OCI-LY7 (cell line): ENCODE measurements at regions not wholly inside any gene's neighbourhood (a gene's known extent, or its start where the extent isn't known, plus 50 kb on each side); places are given as distances from the start of the nearest gene placed in this dataset.

Source experiments
- BruUV-seq: library from RNA; stranded (reverse); fragments of 400-500 nt; replicated peaks from 2 replicates; lab custom pipeline; 2021; lab: Mats Ljungman, UMichigan
- CTCF ChIA-PET: fragments of 300-600 bp; sonication (Branson Sonifier 250); formaldehyde crosslinking; loops from one replicate; lab custom pipeline; 2022; ENCODE audit warnings: antibody characterized with exemption; ENCODE audit not compliant: unreplicated experiment; lab: Charles Lee
- POLR2A ChIA-PET: fragments of 300-600 bp; sonication (Branson Sonifier 250); formaldehyde crosslinking; loops from one replicate; lab custom pipeline; 2022; ENCODE audit warnings: antibody characterized with exemption; lab: Charles Lee
- DNase-seq: peaks from one replicate; pipeline ENCODE4 v3.0.0-alpha.2; 2015; ENCODE audit warnings: low spot score
- H2AFZ ChIP-seq: fragments of 200-600 bp; sonication (generic), shearing (Covaris generic); 2 replicates; pipeline ENCODE4 v1.6.1; 2014; ENCODE audit warnings: mild to moderate bottlenecking, antibody characterized with exemption, low read length, moderate library complexity
- H3K27ac ChIP-seq: fragments of 200-600 bp; sonication (generic); 2 replicates; pipeline ENCODE4 v1.5.1; 2014; ENCODE audit warnings: mixed run types, low read depth, mild to moderate bottlenecking, moderate library complexity, low read length, inconsistent platforms; ENCODE audit not compliant: poor library complexity, severe bottlenecking
- H3K36me3 ChIP-seq: fragments of 200-600 bp; sonication (generic); 2 replicates; pipeline ENCODE4 v1.6.1; 2014; ENCODE audit warnings: mild to moderate bottlenecking, antibody characterized with exemption, low read length, moderate library complexity, mixed read lengths; ENCODE audit not compliant: insufficient read depth
- H3K4me1 ChIP-seq: fragments of 200-600 bp; sonication (generic); 2 replicates; pipeline ENCODE4 v1.5.1; 2014; ENCODE audit warnings: mild to moderate bottlenecking, low read length; ENCODE audit not compliant: insufficient read depth, poor library complexity, severe bottlenecking
- H3K4me2 ChIP-seq: fragments of 200-600 bp; sonication (generic); 2 replicates; pipeline ENCODE4 v1.6.1; 2014; ENCODE audit warnings: mild to moderate bottlenecking, low read length
- H3K4me3 ChIP-seq: fragments of 200-600 bp; sonication (generic); 2 replicates; pipeline ENCODE4 v1.5.1; 2014; ENCODE audit warnings: mild to moderate bottlenecking, low read depth, low read length; ENCODE audit not compliant: poor library complexity, severe bottlenecking
- H3K79me2 ChIP-seq: fragments of 200-600 bp; sonication (generic); 2 replicates; pipeline ENCODE4 v1.6.1; 2016; ENCODE audit warnings: low read depth, mild to moderate bottlenecking, low read length, moderate library complexity, mixed read lengths; ENCODE audit not compliant: insufficient read depth
- H3K9me2 ChIP-seq: fragments of 200-600 bp; sonication (generic); 2 replicates; pipeline ENCODE4 v1.6.1; 2016; ENCODE audit warnings: mild to moderate bottlenecking, low read length, mixed read lengths; ENCODE audit not compliant: insufficient read depth
- H3K9me3 ChIP-seq: fragments of 200-600 bp; sonication (generic); 2 replicates; pipeline ENCODE4 v1.6.1; 2014; ENCODE audit warnings: mild to moderate bottlenecking, mixed run types, low read length, mixed read lengths
- H4K20me1 ChIP-seq: fragments of 200-600 bp; sonication (generic); 2 replicates; pipeline ENCODE4 v1.6.1; 2014; ENCODE audit warnings: mild to moderate bottlenecking, antibody characterized with exemption, low read length, moderate library complexity, mixed read lengths; ENCODE audit not compliant: insufficient read depth
- CTCF ChIP-seq: fragments of 200-600 bp; sonication (generic); conservative IDR thresholded peaks from 2 replicates; pipeline ENCODE4 v1.5.1; 2014; ENCODE audit warnings: mild to moderate bottlenecking, antibody characterized with exemption, low read length, moderate library complexity, mixed read lengths
- EZH2phosphoT487 ChIP-seq: fragments of 200-600 bp; sonication (generic); IDR thresholded peaks from 2 replicates; pipeline ENCODE4 v1.6.1; 2018; ENCODE audit warnings: low read depth, borderline replicate concordance, mild to moderate bottlenecking, mixed run types, antibody characterized with exemption, low read length, moderate library complexity, mixed read lengths
- intact Hi-C: fragments of 100-400 bp; cut with micrococcal nuclease; formaldehyde crosslinking; loops from one replicate; pipeline ENCODE4 v1.10.0; 2022; ENCODE audit not compliant: unreplicated experiment

DNA sequence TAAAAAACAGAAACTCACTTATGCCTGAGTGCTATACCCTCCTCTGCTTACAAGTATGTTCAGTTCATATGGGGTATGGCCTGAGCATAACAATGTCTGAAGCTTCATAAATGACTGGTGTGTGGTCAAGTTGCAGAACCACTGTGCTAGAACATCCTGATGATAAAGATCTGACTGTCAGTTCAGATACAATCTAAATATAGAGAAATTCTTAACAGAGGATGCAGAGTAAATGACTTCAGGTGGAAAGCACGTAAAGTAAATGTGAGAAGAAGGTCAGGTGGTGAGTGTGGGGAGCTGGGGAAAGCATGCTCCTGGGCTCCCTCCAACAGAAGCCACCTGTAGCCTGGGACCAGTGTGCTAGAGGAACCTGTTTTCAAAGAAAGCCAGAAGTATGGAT, 926.2 kb downstream of the TSN start:
- no TSS peak for BruUV-seq
- intact Hi-C loops, result no loop called here
- POLR2A ChIA-PET, result interaction anchor here (1.7 kb wide), 1 partner anchor 16 kb away, joined by 3 read pairs; no protein-coding TSS in a partner anchor

GRCh38 chr2:122682356-122682755, 926.9 kb downstream of the TSN start:
- no peak overlapping the region for H3K4me3 ChIP-seq
- H3K27ac ChIP-seq, result no peak overlapping the region
- no peaks in the 10 kb centered on the region for H3K9me3 ChIP-seq
- CTCF ChIA-PET, result no interaction called here
- no peaks in the 10 kb centered on the region for H3K79me2 ChIP-seq
- H3K9me2 ChIP-seq, result no peaks in the 10 kb centered on the region
- no TSS peak for BruUV-seq
- H2AFZ ChIP-seq, result no peak overlapping the region
- H3K4me2 ChIP-seq, result no peak overlapping the region
- no peaks in the 10 kb centered on the region for H3K36me3 ChIP-seq
- H3K4me1 ChIP-seq, result no peaks in the 10 kb centered on the region
- DNase-seq, result no peak
- POLR2A ChIA-PET, result interaction anchor here (1.7 kb wide), 1 partner anchor 17 kb away, joined by 3 read pairs; no protein-coding TSS in a partner anchor
- H4K20me1 ChIP-seq, result no peaks in the 10 kb centered on the region
- intact Hi-C loops, result no loop called here
- TF ChIP-seq CTCF (no peak), EZH2phosphoT487 (no peak)

More for the DNA sequence above, 926.2 kb downstream of the TSN start:
- Histone ChIP-seq H3K4me1 (no peaks in the 10 kb centered on the region), H3K9me3 (no peaks in the 10 kb centered on the region), H3K27ac (no peak overlapping the region), H3K36me3 (no peaks in the 10 kb centered on the region), H3K4me2 (no peak overlapping the region), H3K79me2 (no peaks in the 10 kb centered on the region), H4K20me1 (no peaks in the 10 kb centered on the region), H3K4me3 (no peak overlapping the region), H3K9me2 (no peaks in the 10 kb centered on the region), H2AFZ (no peak overlapping the region)
- no peak for TF ChIP-seq EZH2phosphoT487
- no peak for TF ChIP-seq CTCF
- CTCF ChIA-PET, result no interaction called here
- no peak for DNase-seq

GRCh38 chr2:122683018-122683417, 927.6 kb downstream of the TSN start:
- Histone ChIP-seq H3K9me2 (no peaks in the 10 kb centered on the region), H2AFZ (no peak overlapping the region), H3K36me3 (no peaks in the 10 kb centered on the region), H3K4me1 (no peaks in the 10 kb centered on the region), H3K9me3 (no peaks in the 10 kb centered on the region), H3K27ac (no peak overlapping the region), H4K20me1 (no peaks in the 10 kb centered on the region), H3K79me2 (no peaks in the 10 kb centered on the region), H3K4me2 (no peak overlapping the region), H3K4me3 (no peak overlapping the region)
- no peak for TF ChIP-seq CTCF
- no peak for TF ChIP-seq EZH2phosphoT487
- POLR2A ChIA-PET, result no interaction called here
- intact Hi-C loops, result no loop called here
- BruUV-seq, result no TSS peak
- no peak for DNase-seq
- CTCF ChIA-PET, result no interaction called here
